WTC11 (cell line): ENCODE measurements at regions not wholly inside any gene's neighbourhood (a gene's known extent, or its start where the extent isn't known, plus 50 kb on each side); places are given as distances from the start of the nearest gene placed in this dataset.

Experiments used
- ATAC-seq: fragments of 200-7000 bp; cut with Tn5 transposase; 2 replicates; pipeline ENCODE4 v1.10.0; 2021; ENCODE audit warnings: mild to moderate bottlenecking, moderate library complexity
- CTCF ChIA-PET: fragments of 300-600 bp; sonication (Branson Sonifier 250); formaldehyde crosslinking; loops from one replicate; lab custom pipeline; 2021; ENCODE audit warnings: antibody characterized with exemption; lab: Charles Lee
- POLR2A ChIA-PET: fragments of 350-600 bp; sonication (Branson Sonifier 250); formaldehyde crosslinking; loops from one replicate; lab custom pipeline; 2021; ENCODE audit warnings: antibody characterized with exemption; lab: Charles Lee
- DNase-seq: peaks from one replicate; pipeline ENCODE4 v3.0.0; 2021; ENCODE audit warnings: low spot score
- H3K27ac Mint-ChIP-seq: 2 replicates; pipeline ENCODE4 v1.8.0; 2021; ENCODE audit warnings: mixed read lengths
- H3K27me3 Mint-ChIP-seq: 2 replicates; pipeline ENCODE4 v1.8.0; 2021; ENCODE audit warnings: low read depth, mild to moderate bottlenecking, moderate library complexity, mixed read lengths
- H3K36me3 Mint-ChIP-seq: 2 replicates; pipeline ENCODE4 v1.8.0; 2021; ENCODE audit warnings: mixed read lengths
- H3K4me1 Mint-ChIP-seq: 2 replicates; pipeline ENCODE4 v1.8.0; 2022; ENCODE audit warnings: mixed read lengths
- H3K4me3 Mint-ChIP-seq: 2 replicates; pipeline ENCODE4 v1.8.0; 2021; ENCODE audit warnings: mild to moderate bottlenecking, moderate library complexity, mixed read lengths
- H3K9me3 Mint-ChIP-seq: 2 replicates; pipeline ENCODE4 v1.8.0; 2021; ENCODE audit warnings: mixed read lengths
- CBFB ChIP-seq: sonication (generic); formaldehyde crosslinking; IDR thresholded peaks from 2 replicates; pipeline ENCODE4 v1.8.1; 2022; ENCODE audit warnings: mild to moderate bottlenecking, low read depth, missing genetic modification reagents
- ELF4 ChIP-seq: sonication (generic); formaldehyde crosslinking; IDR thresholded peaks from 2 replicates; pipeline ENCODE4 v1.8.1; 2022; ENCODE audit warnings: low read depth, mild to moderate bottlenecking, moderate library complexity, missing genetic modification reagents
- FOXJ3 ChIP-seq: sonication (generic); formaldehyde crosslinking; IDR thresholded peaks from 2 replicates; pipeline ENCODE4 v1.9.0; 2021; ENCODE audit warnings: missing genetic modification reagents, mild to moderate bottlenecking, borderline replicate concordance
- IRF1 ChIP-seq: sonication (generic); formaldehyde crosslinking; IDR thresholded peaks from 2 replicates; pipeline ENCODE4 v1.8.0; 2023; ENCODE audit warnings: missing genetic modification reagents
- IRF2 ChIP-seq: sonication (generic); formaldehyde crosslinking; IDR thresholded peaks from 2 replicates; pipeline ENCODE4 v1.8.0; 2022; ENCODE audit warnings: low read depth, missing genetic modification reagents, borderline replicate concordance
- KAT7 ChIP-seq: sonication (generic); formaldehyde crosslinking; IDR thresholded peaks from 2 replicates; pipeline ENCODE4 v1.8.1; 2023; ENCODE audit warnings: missing genetic modification reagents, mild to moderate bottlenecking, borderline replicate concordance
- MLX ChIP-seq: sonication (generic); formaldehyde crosslinking; IDR thresholded peaks from 2 replicates; pipeline ENCODE4 v1.8.1; 2023; ENCODE audit warnings: mild to moderate bottlenecking, missing genetic modification reagents, moderate library complexity
- MYBL2 ChIP-seq: sonication (generic); formaldehyde crosslinking; IDR thresholded peaks from 2 replicates; pipeline ENCODE4 v1.8.1; 2023; ENCODE audit warnings: mild to moderate bottlenecking, moderate library complexity, missing genetic modification reagents
- NR2C2 ChIP-seq: sonication (generic); formaldehyde crosslinking; IDR thresholded peaks from 2 replicates; pipeline ENCODE4 v1.8.0; 2022; ENCODE audit warnings: mild to moderate bottlenecking, missing genetic modification reagents
- NR3C1 ChIP-seq: sonication (generic); formaldehyde crosslinking; conservative IDR thresholded peaks from 2 replicates; pipeline ENCODE4 v1.8.1; 2023; ENCODE audit warnings: low read depth, mild to moderate bottlenecking, missing genetic modification reagents
- OVOL2 ChIP-seq: fragments of 250-450 bp; sonication (Bioruptor Pico); IDR thresholded peaks from 2 replicates; pipeline ENCODE4 v1.9.0; 2021; ENCODE audit warnings: mild to moderate bottlenecking, borderline replicate concordance
- SMAD3 ChIP-seq: sonication (generic); formaldehyde crosslinking; IDR thresholded peaks from 2 replicates; pipeline ENCODE4 v1.8.0; 2022; ENCODE audit warnings: missing genetic modification reagents, mild to moderate bottlenecking, borderline replicate concordance
- SOX15 ChIP-seq: fragments of 250-450 bp; sonication (Bioruptor Pico); IDR thresholded peaks from 2 replicates; pipeline ENCODE4 v1.9.0; 2021; ENCODE audit warnings: mild to moderate bottlenecking
- TCF7 ChIP-seq: sonication (generic); formaldehyde crosslinking; IDR thresholded peaks from 2 replicates; pipeline ENCODE4 v1.8.0; 2022; ENCODE audit warnings: mild to moderate bottlenecking, low read depth, missing genetic modification reagents, moderate library complexity
- ZBTB21 ChIP-seq: sonication (generic); formaldehyde crosslinking; IDR thresholded peaks from 2 replicates; pipeline ENCODE4 v1.8.1; 2023; ENCODE audit warnings: mild to moderate bottlenecking, missing genetic modification reagents, borderline replicate concordance
- ZBTB43 ChIP-seq: sonication (generic); formaldehyde crosslinking; IDR thresholded peaks from 2 replicates; pipeline ENCODE4 v1.8.1; 2023; ENCODE audit warnings: mild to moderate bottlenecking, missing genetic modification reagents
- ZNF138 ChIP-seq: sonication (generic); formaldehyde crosslinking; conservative IDR thresholded peaks from 2 replicates; pipeline ENCODE4 v1.8.1; 2022; ENCODE audit warnings: mild to moderate bottlenecking, moderate library complexity, missing genetic modification reagents
- ZNF317 ChIP-seq: sonication (generic); formaldehyde crosslinking; IDR thresholded peaks from 2 replicates; pipeline ENCODE4 v1.8.1; 2023; ENCODE audit warnings: low read depth, mild to moderate bottlenecking, moderate library complexity, missing genetic modification reagents, borderline replicate concordance
- ZNF396 ChIP-seq: fragments of 250-450 bp; sonication (Bioruptor Pico); IDR thresholded peaks from 2 replicates; pipeline ENCODE4 v1.8.0; 2021; ENCODE audit warnings: mild to moderate bottlenecking, moderate library complexity, borderline replicate concordance
- TF ChIP-seq, protein P1 (sequence below): sonication (generic); formaldehyde crosslinking; IDR thresholded peaks from 2 replicates; pipeline ENCODE4 v1.8.0; 2022; ENCODE audit warnings: missing genetic modification reagents
- TF ChIP-seq, protein P2 (sequence below): sonication (generic); formaldehyde crosslinking; IDR thresholded peaks from 2 replicates; pipeline ENCODE4 v1.8.0; 2023; ENCODE audit warnings: mild to moderate bottlenecking, missing genetic modification reagents
- TF ChIP-seq, protein P3 (sequence below): sonication (generic); formaldehyde crosslinking; IDR thresholded peaks from 2 replicates; pipeline ENCODE4 v1.8.0; 2022; ENCODE audit warnings: mild to moderate bottlenecking, missing genetic modification reagents
- TF ChIP-seq, protein P4 (sequence below): fragments of 250-450 bp; sonication (Bioruptor Pico); conservative IDR thresholded peaks from 2 replicates; pipeline ENCODE4 v1.9.0; 2021; ENCODE audit warnings: mild to moderate bottlenecking

DNA sequence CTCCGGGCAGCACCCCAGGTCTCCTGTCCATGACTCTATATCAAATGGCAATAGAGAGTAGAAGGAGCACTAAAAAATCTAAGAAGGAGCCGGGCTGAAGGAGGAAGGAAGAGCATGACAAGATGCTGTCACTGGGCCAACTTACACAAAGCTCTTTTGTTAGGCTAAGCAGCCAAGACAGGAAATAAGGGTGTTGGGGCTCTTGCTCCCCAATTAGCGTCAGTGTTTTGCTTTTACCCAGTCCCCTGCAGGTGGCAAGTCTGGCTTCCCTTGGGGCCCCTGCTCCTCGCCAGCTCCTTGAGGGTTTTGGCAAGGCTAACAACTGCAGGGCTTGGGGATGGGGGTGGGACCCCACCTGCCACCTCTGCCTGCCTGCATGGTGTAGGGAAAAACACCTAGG lies 120.5 kb downstream of the CCT6B start:
- ATAC-seq, result no peak
- POLR2A ChIA-PET, result no interaction called here
- Mint-ChIP-seq H3K4me1 (peaks cover 48% of the 10 kb centered on the region), H3K4me3 (no peak overlapping the region), H3K9me3 (no peaks in the 10 kb centered on the region), H3K36me3 (no peaks in the 10 kb centered on the region), H3K27me3 (peaks cover 6% of the 10 kb centered on the region), H3K27ac (no peak overlapping the region)
- TF ChIP-seq ELF4 (CRISPR knock-in tag), result no peak
- no peak for TF ChIP-seq ZNF396 (CRISPR knock-in tag)
- TF ChIP-seq, protein P1, sequence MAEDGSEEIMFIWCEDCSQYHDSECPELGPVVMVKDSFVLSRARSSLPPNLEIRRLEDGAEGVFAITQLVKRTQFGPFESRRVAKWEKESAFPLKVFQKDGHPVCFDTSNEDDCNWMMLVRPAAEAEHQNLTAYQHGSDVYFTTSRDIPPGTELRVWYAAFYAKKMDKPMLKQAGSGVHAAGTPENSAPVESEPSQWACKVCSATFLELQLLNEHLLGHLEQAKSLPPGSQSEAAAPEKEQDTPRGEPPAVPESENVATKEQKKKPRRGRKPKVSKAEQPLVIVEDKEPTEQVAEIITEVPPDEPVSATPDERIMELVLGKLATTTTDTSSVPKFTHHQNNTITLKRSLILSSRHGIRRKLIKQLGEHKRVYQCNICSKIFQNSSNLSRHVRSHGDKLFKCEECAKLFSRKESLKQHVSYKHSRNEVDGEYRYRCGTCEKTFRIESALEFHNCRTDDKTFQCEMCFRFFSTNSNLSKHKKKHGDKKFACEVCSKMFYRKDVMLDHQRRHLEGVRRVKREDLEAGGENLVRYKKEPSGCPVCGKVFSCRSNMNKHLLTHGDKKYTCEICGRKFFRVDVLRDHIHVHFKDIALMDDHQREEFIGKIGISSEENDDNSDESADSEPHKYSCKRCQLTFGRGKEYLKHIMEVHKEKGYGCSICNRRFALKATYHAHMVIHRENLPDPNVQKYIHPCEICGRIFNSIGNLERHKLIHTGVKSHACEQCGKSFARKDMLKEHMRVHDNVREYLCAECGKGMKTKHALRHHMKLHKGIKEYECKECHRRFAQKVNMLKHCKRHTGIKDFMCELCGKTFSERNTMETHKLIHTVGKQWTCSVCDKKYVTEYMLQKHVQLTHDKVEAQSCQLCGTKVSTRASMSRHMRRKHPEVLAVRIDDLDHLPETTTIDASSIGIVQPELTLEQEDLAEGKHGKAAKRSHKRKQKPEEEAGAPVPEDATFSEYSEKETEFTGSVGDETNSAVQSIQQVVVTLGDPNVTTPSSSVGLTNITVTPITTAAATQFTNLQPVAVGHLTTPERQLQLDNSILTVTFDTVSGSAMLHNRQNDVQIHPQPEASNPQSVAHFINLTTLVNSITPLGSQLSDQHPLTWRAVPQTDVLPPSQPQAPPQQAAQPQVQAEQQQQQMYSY (CRISPR knock-in tag), result no peak
- TF ChIP-seq, protein P2, sequence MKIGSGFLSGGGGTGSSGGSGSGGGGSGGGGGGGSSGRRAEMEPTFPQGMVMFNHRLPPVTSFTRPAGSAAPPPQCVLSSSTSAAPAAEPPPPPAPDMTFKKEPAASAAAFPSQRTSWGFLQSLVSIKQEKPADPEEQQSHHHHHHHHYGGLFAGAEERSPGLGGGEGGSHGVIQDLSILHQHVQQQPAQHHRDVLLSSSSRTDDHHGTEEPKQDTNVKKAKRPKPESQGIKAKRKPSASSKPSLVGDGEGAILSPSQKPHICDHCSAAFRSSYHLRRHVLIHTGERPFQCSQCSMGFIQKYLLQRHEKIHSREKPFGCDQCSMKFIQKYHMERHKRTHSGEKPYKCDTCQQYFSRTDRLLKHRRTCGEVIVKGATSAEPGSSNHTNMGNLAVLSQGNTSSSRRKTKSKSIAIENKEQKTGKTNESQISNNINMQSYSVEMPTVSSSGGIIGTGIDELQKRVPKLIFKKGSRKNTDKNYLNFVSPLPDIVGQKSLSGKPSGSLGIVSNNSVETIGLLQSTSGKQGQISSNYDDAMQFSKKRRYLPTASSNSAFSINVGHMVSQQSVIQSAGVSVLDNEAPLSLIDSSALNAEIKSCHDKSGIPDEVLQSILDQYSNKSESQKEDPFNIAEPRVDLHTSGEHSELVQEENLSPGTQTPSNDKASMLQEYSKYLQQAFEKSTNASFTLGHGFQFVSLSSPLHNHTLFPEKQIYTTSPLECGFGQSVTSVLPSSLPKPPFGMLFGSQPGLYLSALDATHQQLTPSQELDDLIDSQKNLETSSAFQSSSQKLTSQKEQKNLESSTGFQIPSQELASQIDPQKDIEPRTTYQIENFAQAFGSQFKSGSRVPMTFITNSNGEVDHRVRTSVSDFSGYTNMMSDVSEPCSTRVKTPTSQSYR (CRISPR knock-in tag), result no peak
- no peak for TF ChIP-seq SMAD3 (CRISPR knock-in tag)
- no peak for TF ChIP-seq FOXJ3 (CRISPR knock-in tag)
- no peak for TF ChIP-seq IRF2 (CRISPR knock-in tag)
- TF ChIP-seq IRF1, result no peak
- TF ChIP-seq CBFB (CRISPR knock-in tag), result no peak
- DNase-seq, result no peak
- CTCF ChIA-PET, result interaction anchor here (1.0 to 3.8 kb wide), 3 partner anchors 12 to 116 kb away, joined by 4 to 17 read pairs (median 5); no protein-coding TSS in a partner anchor

DNA sequence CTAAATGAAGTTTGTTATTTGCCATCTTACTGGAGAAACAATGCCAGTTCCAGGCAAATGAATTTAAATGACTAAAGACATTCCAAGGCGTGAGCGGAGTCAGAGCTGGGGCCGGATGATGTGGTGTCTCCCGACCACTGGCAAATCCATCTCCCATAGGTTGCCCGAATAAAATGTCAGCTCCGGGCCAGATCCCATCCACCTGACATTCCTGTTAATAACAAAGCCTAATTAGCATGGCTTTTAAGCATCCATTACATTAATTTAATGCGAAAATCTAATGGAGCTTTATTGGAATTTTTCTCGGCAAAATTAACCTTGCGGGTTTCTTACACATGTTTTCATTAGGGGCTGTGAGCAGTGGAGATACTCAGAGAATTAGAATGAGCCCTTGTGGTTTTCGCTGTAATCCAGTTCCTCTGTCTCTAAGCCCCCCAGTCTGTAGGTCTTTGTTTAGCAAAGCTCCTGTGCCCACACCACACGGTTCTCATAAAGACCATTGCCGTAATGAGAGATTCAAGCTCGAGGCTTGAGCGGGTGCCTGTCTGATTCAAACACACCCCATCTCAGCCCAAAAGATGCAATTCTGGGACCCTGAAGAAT lies 123.3 kb downstream of the CCT6B start:
- ChIA-PET POLR2A (no interaction called here), CTCF (no interaction called here)
- DNase-seq, result peak; percentile 25
- H3K27me3 Mint-ChIP-seq, result peaks cover 6% of the 10 kb centered on the region
- peak; percentile 68; the same call in 1 of the 2 replicates for ATAC-seq
- no peak overlapping the region for H3K4me3 Mint-ChIP-seq
- no peaks in the 10 kb centered on the region for H3K9me3 Mint-ChIP-seq
- no peaks in the 10 kb centered on the region for H3K36me3 Mint-ChIP-seq
- peaks cover 41% of the 10 kb centered on the region for H3K4me1 Mint-ChIP-seq
- no peak overlapping the region for H3K27ac Mint-ChIP-seq
- TF ChIP-seq ZBTB21 (CRISPR knock-in tag), result no peak
- no peak for TF ChIP-seq NR2C2 (CRISPR knock-in tag)
- TF ChIP-seq OVOL2 (CRISPR knock-in tag), result no peak
- TF ChIP-seq CBFB (CRISPR knock-in tag), result no peak
- no peak for TF ChIP-seq TCF7 (CRISPR knock-in tag)
- TF ChIP-seq, protein P3, sequence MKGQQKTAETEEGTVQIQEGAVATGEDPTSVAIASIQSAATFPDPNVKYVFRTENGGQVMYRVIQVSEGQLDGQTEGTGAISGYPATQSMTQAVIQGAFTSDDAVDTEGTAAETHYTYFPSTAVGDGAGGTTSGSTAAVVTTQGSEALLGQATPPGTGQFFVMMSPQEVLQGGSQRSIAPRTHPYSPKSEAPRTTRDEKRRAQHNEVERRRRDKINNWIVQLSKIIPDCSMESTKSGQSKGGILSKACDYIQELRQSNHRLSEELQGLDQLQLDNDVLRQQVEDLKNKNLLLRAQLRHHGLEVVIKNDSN (CRISPR knock-in tag), result no peak
- no peak for TF ChIP-seq ZNF317 (CRISPR knock-in tag)
- TF ChIP-seq ZBTB43 (CRISPR knock-in tag), result no peak
- no peak for TF ChIP-seq ZNF138 (CRISPR knock-in tag)
- no peak for TF ChIP-seq SOX15 (CRISPR knock-in tag)
- TF ChIP-seq, protein P4, sequence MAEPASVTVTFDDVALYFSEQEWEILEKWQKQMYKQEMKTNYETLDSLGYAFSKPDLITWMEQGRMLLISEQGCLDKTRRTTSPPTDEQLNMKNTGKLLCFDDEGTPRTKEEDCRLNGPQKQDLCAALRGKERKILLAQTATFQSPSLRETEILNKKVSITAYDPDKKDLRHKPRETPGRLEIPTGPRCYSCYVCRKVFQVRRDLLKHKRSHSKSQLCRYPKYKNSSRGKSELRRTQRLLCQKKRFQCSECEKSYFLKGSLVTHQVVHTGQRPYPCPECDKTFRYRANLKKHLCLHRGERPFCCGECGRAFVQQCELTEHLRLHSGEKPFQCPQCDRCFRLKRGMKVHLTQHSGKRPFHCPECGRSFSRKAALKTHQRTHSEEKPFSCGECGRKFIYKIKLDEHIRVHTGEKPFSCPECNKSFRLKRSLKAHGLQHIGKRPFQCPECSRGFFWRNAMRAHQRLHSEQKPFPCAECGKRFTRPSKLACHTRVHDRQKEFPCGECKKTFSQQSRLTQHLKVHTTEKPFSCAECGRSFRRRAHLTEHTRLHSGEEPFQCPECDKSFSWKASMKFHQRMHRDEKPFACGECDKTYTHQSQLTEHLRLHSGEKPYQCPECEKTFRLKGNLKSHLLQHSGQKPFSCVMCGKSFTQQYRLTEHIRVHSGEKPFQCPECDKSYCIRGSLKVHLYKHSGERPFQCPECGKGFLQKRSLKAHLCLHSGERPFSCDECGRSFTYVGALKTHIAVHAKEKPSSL (CRISPR knock-in tag), result no peak
- TF ChIP-seq KAT7, result no peak
- TF ChIP-seq MYBL2 (CRISPR knock-in tag), result no peak
- TF ChIP-seq NR3C1 (CRISPR knock-in tag), result no peak
- no peak for TF ChIP-seq MLX (CRISPR knock-in tag)
